Vagina (tissue), 2 donors: ENCODE measurements at regions not wholly inside any gene's neighbourhood (a gene's known extent, or its start where the extent isn't known, plus 50 kb on each side); places are given as distances from the start of the nearest gene placed in this dataset.

Experiments used
- DNase-seq, 2 donors: peaks; one replicate each; pipeline ENCODE4 v3.0.0-alpha.2; 2017; ENCODE audit errors: extremely low spot score in 2 of 2
- H3K27ac ChIP-seq: fragments of 200-600 bp; sonication (generic); one replicate; pipeline ENCODE4 v1.5.1; 2019
- H3K27me3 ChIP-seq: fragments of 200-600 bp; sonication (generic); one replicate; pipeline ENCODE4 v1.5.1; 2019
- H3K36me3 ChIP-seq, 2 donors: fragments of 200-600 bp; sonication (generic); one replicate each; pipeline ENCODE4 v1.5.1; 2017 to 2019
- H3K4me1 ChIP-seq: fragments of 200-600 bp; sonication (generic); one replicate; pipeline ENCODE4 v1.5.1; 2019
- H3K4me3 ChIP-seq, 2 donors: fragments of 200-600 bp; sonication (generic); 1 replicate in 1 of 2; 2 replicates in 1 of 2; pipeline ENCODE4 v1.5.1; 2016 to 2019
- H3K9me3 ChIP-seq: fragments of 200-600 bp; sonication (generic); one replicate; pipeline ENCODE4 v1.5.1; 2019
- POLR2A ChIP-seq, 2 donors: fragments of 450-650 bp; IDR thresholded peaks; one replicate each; pipeline ENCODE4 v1.6.1; 2017; ENCODE audit warnings: antibody characterized with exemption in 2 of 2, mild to moderate bottlenecking in 2 of 2, moderate library complexity in 2 of 2
- POLR2AphosphoS5 ChIP-seq, 2 donors: sonication (generic); formaldehyde crosslinking; IDR thresholded peaks; one replicate each; pipeline ENCODE4 v1.9.0; 2017; ENCODE audit warnings: antibody characterized with exemption in 2 of 2, mild to moderate bottlenecking in 2 of 2, low read depth in 1 of 2; ENCODE audit not compliant: insufficient read depth in 1 of 2
- intact Hi-C: fragments of 100-400 bp; cut with DNase I; formaldehyde crosslinking; loops from one replicate; pipeline ENCODE4 v1.15.1; 2023
- TF ChIP-seq, protein P1 (sequence below), 3 experiments: fragments of 450-650 bp in 2 of 3; fragments of 200-600 bp in 1 of 3; sonication (generic) in 1 of 3; IDR thresholded peaks; one replicate each; pipeline ENCODE4 v1.5.1; 2017 to 2019; ENCODE audit warnings: antibody characterized with exemption in 3 of 3, mild to moderate bottlenecking in 2 of 3, moderate library complexity in 2 of 3

- no peaks in the 10 kb centered on the region for H3K9me3 ChIP-seq
- TF ChIP-seq, protein P1, sequence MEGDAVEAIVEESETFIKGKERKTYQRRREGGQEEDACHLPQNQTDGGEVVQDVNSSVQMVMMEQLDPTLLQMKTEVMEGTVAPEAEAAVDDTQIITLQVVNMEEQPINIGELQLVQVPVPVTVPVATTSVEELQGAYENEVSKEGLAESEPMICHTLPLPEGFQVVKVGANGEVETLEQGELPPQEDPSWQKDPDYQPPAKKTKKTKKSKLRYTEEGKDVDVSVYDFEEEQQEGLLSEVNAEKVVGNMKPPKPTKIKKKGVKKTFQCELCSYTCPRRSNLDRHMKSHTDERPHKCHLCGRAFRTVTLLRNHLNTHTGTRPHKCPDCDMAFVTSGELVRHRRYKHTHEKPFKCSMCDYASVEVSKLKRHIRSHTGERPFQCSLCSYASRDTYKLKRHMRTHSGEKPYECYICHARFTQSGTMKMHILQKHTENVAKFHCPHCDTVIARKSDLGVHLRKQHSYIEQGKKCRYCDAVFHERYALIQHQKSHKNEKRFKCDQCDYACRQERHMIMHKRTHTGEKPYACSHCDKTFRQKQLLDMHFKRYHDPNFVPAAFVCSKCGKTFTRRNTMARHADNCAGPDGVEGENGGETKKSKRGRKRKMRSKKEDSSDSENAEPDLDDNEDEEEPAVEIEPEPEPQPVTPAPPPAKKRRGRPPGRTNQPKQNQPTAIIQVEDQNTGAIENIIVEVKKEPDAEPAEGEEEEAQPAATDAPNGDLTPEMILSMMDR (IDR thresholded peaks at IDR 0.05) = no peak
- TF ChIP-seq POLR2A (IDR thresholded peaks at IDR 0.05) (no peak), POLR2AphosphoS5 (IDR thresholded peaks at IDR 0.05; ENCODE audit: insufficient read depth in 1 of 2, low read depth in 1 of 2) (no peak)
- intact Hi-C loops = no loop called here
These were observed 375.3 kb downstream of the DUSP10 start for GRCh38 chr1:221366495-221367110.

DNA sequence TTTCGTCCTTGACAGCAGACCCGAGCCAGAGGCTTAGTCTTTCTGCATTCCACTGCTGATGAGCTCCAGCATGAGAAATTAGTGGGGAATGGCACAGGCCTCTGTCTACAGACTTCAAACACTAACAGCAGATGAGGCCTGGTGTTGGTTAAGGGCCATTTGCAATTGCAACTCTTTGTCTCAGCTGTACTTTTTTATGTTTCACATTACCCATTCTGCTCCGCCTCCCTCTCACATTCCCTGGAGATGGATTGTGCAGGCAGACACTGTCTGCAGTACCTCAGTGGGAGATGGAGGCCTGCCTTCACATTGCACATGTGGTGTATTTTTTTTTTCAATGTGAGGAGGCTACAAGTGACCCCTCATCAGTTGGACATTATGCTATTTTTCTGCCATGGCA is 370.2 kb downstream of the DUSP10 start:
- H3K36me3 ChIP-seq = no peaks in the 10 kb centered on the region
- no peak overlapping the region for H3K27ac ChIP-seq
- no peaks in the 10 kb centered on the region for H3K27me3 ChIP-seq
- H3K9me3 ChIP-seq = no peaks in the 10 kb centered on the region
- DNase-seq = no peak
- TF ChIP-seq POLR2A (IDR thresholded peaks at IDR 0.05) (no peak), POLR2AphosphoS5 (IDR thresholded peaks at IDR 0.05; ENCODE audit: insufficient read depth in 1 of 2, low read depth in 1 of 2) (no peak)
- TF ChIP-seq, protein P1 (IDR thresholded peaks at IDR 0.05) = no peak
- intact Hi-C loops = loop anchor here (10.0 kb wide), 1 partner anchor 87 kb away; no protein-coding TSS in a partner anchor
- no peak overlapping the region for H3K4me3 ChIP-seq
- H3K4me1 ChIP-seq = no peaks in the 10 kb centered on the region

More at GRCh38 chr1:221366495-221367110, 375.3 kb downstream of the DUSP10 start:
- no peak for DNase-seq
- no peak overlapping the region for H3K27ac ChIP-seq
- no peak overlapping the region for H3K4me3 ChIP-seq
- no peaks in the 10 kb centered on the region for H3K4me1 ChIP-seq
- H3K36me3 ChIP-seq = no peaks in the 10 kb centered on the region
- no peaks in the 10 kb centered on the region for H3K27me3 ChIP-seq

GRCh38 chr1:221373795-221374194 is 368.1 kb downstream of the DUSP10 start:
- intact Hi-C loops = loop anchor here (10.0 kb wide), 1 partner anchor 89 kb away; no protein-coding TSS in a partner anchor
- Histone ChIP-seq H3K27ac (no peak overlapping the region), H3K9me3 (no peaks in the 10 kb centered on the region), H3K4me3 (no peak overlapping the region), H3K36me3 (no peaks in the 10 kb centered on the region), H3K27me3 (no peaks in the 10 kb centered on the region), H3K4me1 (no peaks in the 10 kb centered on the region)
- TF ChIP-seq POLR2A (IDR thresholded peaks at IDR 0.05) = no peak
- DNase-seq = no peak

- Histone ChIP-seq H3K4me3 (no peak overlapping the region), H3K4me1 (no peaks in the 10 kb centered on the region), H3K36me3 (no peaks in the 10 kb centered on the region), H3K27ac (no peak overlapping the region), H3K27me3 (no peaks in the 10 kb centered on the region), H3K9me3 (no peaks in the 10 kb centered on the region)
- intact Hi-C loops = loop anchor here (10.0 kb wide), 1 partner anchor 91 kb away; no protein-coding TSS in a partner anchor
- TF ChIP-seq POLR2AphosphoS5 (IDR thresholded peaks at IDR 0.05; ENCODE audit: insufficient read depth in 1 of 2, low read depth in 1 of 2) = no peak
- TF ChIP-seq, protein P1 (IDR thresholded peaks at IDR 0.05) = no peak
- TF ChIP-seq POLR2A (IDR thresholded peaks at IDR 0.05) = no peak
- DNase-seq = no peak
These were observed 365.6 kb downstream of the DUSP10 start for GRCh38 chr1:221376286-221376685.

- DNase-seq = no peak
- Histone ChIP-seq H3K4me1 (no peaks in the 10 kb centered on the region), H3K9me3 (no peaks in the 10 kb centered on the region), H3K4me3 (no peak overlapping the region), H3K27me3 (no peaks in the 10 kb centered on the region), H3K27ac (no peak overlapping the region), H3K36me3 (no peaks in the 10 kb centered on the region)
- no peak for TF ChIP-seq POLR2AphosphoS5 (IDR thresholded peaks at IDR 0.05; ENCODE audit: insufficient read depth in 1 of 2, low read depth in 1 of 2)
- no peak for TF ChIP-seq POLR2A (IDR thresholded peaks at IDR 0.05)
- TF ChIP-seq, protein P1 (IDR thresholded peaks at IDR 0.05) = no peak
- intact Hi-C loops = no loop called here
These were observed 359.8 kb downstream of the DUSP10 start for GRCh38 chr1:221381910-221382623.
